MM.1S (cell line): ENCODE measurements at regions not wholly inside any gene's neighbourhood (a gene's known extent, or its start where the extent isn't known, plus 50 kb on each side); places are given as distances from the start of the nearest gene placed in this dataset.

Source experiments
- DNase-seq: peaks from one replicate; pipeline ENCODE4 v3.0.0-alpha.2; 2015
- H2AFZ ChIP-seq: fragments of 300-600 bp; sonication (generic); 2 replicates; pipeline ENCODE4 v1.6.0; 2016; ENCODE audit warnings: antibody characterized with exemption, low read length
- H3F3A ChIP-seq: fragments of 300-600 bp; sonication (generic); 2 replicates; pipeline ENCODE4 v1.6.1; 2016; ENCODE audit warnings: mild to moderate bottlenecking, antibody characterized with exemption, low read length, moderate library complexity, mixed read lengths; ENCODE audit not compliant: insufficient read depth
- H3K27ac ChIP-seq: fragments of 300-600 bp; sonication (generic); 2 replicates; pipeline ENCODE4 v1.5.1; 2016; ENCODE audit warnings: mild to moderate bottlenecking, low read length
- H3K27me3 ChIP-seq: fragments of 300-600 bp; sonication (generic); replicated peaks from 2 replicates; pipeline ENCODE4 v1.6.0; 2016; ENCODE audit warnings: low read length; ENCODE audit not compliant: insufficient read depth
- H3K36me3 ChIP-seq: fragments of 300-600 bp; sonication (generic); replicated peaks from 2 replicates; pipeline ENCODE4 v1.6.1; 2016; ENCODE audit warnings: mild to moderate bottlenecking, low read length, mixed read lengths; ENCODE audit not compliant: insufficient read depth
- H3K4me1 ChIP-seq: fragments of 300-600 bp; sonication (generic); 2 replicates; pipeline ENCODE4 v1.6.1; 2016; ENCODE audit warnings: low read length, mixed read lengths
- H3K4me2 ChIP-seq: fragments of 300-600 bp; sonication (generic); 2 replicates; pipeline ENCODE4 v1.6.0; 2016; ENCODE audit warnings: low read depth, low read length
- H3K4me3 ChIP-seq: fragments of 300-600 bp; sonication (generic); 2 replicates; pipeline ENCODE4 v1.5.1; 2016; ENCODE audit warnings: low read length, mixed read lengths
- H3K79me2 ChIP-seq: fragments of 300-600 bp; sonication (generic); 2 replicates; pipeline ENCODE4 v1.6.1; 2016; ENCODE audit warnings: mixed run types, low read length, mixed read lengths
- H3K9ac ChIP-seq: fragments of 300-600 bp; sonication (generic); 2 replicates; pipeline ENCODE4 v1.6.1; 2016; ENCODE audit warnings: low read length, mixed read lengths
- H3K9me2 ChIP-seq: fragments of 300-600 bp; sonication (generic); replicated peaks from 2 replicates; pipeline ENCODE4 v1.6.1; 2016; ENCODE audit warnings: mild to moderate bottlenecking, low read length, mixed read lengths; ENCODE audit not compliant: insufficient read depth
- H3K9me3 ChIP-seq: fragments of 300-600 bp; sonication (generic); replicated peaks from 2 replicates; pipeline ENCODE4 v1.6.1; 2016; ENCODE audit warnings: mild to moderate bottlenecking, low read length, mixed read lengths; ENCODE audit not compliant: insufficient read depth
- H4K20me1 ChIP-seq: fragments of 300-600 bp; sonication (generic); 2 replicates; pipeline ENCODE4 v1.6.1; 2016; ENCODE audit warnings: mild to moderate bottlenecking, low read length, moderate library complexity, mixed read lengths; ENCODE audit not compliant: insufficient read depth
- CTCF ChIP-seq: fragments of 300-600 bp; sonication (generic); IDR thresholded peaks from 2 replicates; pipeline ENCODE4 v1.5.1; 2016; ENCODE audit warnings: antibody characterized with exemption, low read length, mixed read lengths
- EZH2 ChIP-seq: fragments of 300-600 bp; sonication (generic); optimal IDR thresholded peaks from 2 replicates; pipeline ENCODE3; 2017; ENCODE audit warnings: low read depth, mild to moderate bottlenecking, antibody characterized with exemption, low read length, mixed read lengths
- EZH2phosphoT487 ChIP-seq: fragments of 300-600 bp; sonication (generic); IDR thresholded peaks from 2 replicates; pipeline ENCODE4 v1.6.1; 2018; ENCODE audit warnings: antibody characterized with exemption, low read length

GRCh38 chr2:121858847-121859246, 103.4 kb downstream of the TSN start:
- no peak for DNase-seq
- no peak overlapping the region for H3K27ac ChIP-seq
- H3K4me2 ChIP-seq, result no peak overlapping the region
- no peaks in the 10 kb centered on the region for H3K27me3 ChIP-seq
- no peaks in the 10 kb centered on the region for H3K79me2 ChIP-seq
- H3F3A ChIP-seq, result no peaks in the 10 kb centered on the region
- H2AFZ ChIP-seq, result no peak overlapping the region
- H3K4me1 ChIP-seq, result no peaks in the 10 kb centered on the region
- TF ChIP-seq EZH2phosphoT487 (no peak), EZH2 (no peak), CTCF (no peak)
- no peak overlapping the region for H3K9ac ChIP-seq
- no peaks in the 10 kb centered on the region for H3K36me3 ChIP-seq
- no peaks in the 10 kb centered on the region for H4K20me1 ChIP-seq
- H3K9me3 ChIP-seq, result no peaks in the 10 kb centered on the region
- H3K4me3 ChIP-seq, result no peak overlapping the region
- H3K9me2 ChIP-seq, result no peaks in the 10 kb centered on the region

- Histone ChIP-seq H3K9me2 (no peaks in the 10 kb centered on the region), H3K4me1 (no peaks in the 10 kb centered on the region), H2AFZ (no peak overlapping the region), H3F3A (no peaks in the 10 kb centered on the region), H3K27ac (no peak overlapping the region), H3K4me3 (no peak overlapping the region), H3K9ac (no peak overlapping the region), H3K79me2 (no peaks in the 10 kb centered on the region), H3K9me3 (no peaks in the 10 kb centered on the region), H3K4me2 (no peak overlapping the region), H3K36me3 (no peaks in the 10 kb centered on the region), H4K20me1 (no peaks in the 10 kb centered on the region), H3K27me3 (no peaks in the 10 kb centered on the region)
- DNase-seq, result no peak
- TF ChIP-seq EZH2phosphoT487 (no peak), EZH2 (no peak), CTCF (no peak)
Observed at GRCh38 chr2:121860033-121860757, 104.7 kb downstream of the TSN start.

- Histone ChIP-seq H3K4me2 (no peak overlapping the region), H3K27ac (no peak overlapping the region), H3K36me3 (no peaks in the 10 kb centered on the region), H3K4me1 (no peaks in the 10 kb centered on the region), H3K79me2 (no peaks in the 10 kb centered on the region), H2AFZ (no peak overlapping the region), H3K9ac (no peak overlapping the region), H4K20me1 (no peaks in the 10 kb centered on the region), H3K9me3 (no peaks in the 10 kb centered on the region), H3K27me3 (no peaks in the 10 kb centered on the region), H3F3A (no peaks in the 10 kb centered on the region), H3K9me2 (no peaks in the 10 kb centered on the region), H3K4me3 (no peak overlapping the region)
- DNase-seq, result no peak
- TF ChIP-seq CTCF, result no peak
- no peak for TF ChIP-seq EZH2phosphoT487
- no peak for TF ChIP-seq EZH2
Observed at GRCh38 chr2:121860758-121861227, 105.3 kb downstream of the TSN start.
